ENCODE measurements at regions not wholly inside any gene's neighbourhood (a gene's known extent, or its start where the extent isn't known, plus 50 kb on each side); places are given as distances from the start of the nearest gene placed in this dataset.
"Not testable (repeated sequence)": the region's sequence is repeated elsewhere in the genome, so short reads cannot be mapped to it uniquely, and the experiment has no call there.

DNA sequence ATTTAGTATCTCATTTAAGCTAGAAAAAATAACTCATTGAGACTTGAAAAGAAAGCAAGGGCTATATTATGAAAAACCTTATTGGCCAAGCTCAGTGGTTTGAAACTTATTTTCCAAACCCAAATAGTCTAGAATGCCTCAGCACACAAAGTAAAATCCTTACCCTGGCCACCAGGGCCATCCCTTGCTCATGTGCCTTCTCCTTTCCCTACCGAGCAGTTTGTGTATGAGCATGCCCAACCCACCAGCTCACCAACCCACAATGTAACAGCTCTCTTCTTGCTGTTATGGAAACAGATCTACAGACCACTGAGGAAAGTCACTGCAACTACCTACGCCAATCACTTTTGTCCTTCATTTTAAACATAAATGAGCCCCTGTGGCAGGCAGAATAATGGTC is 79.6 kb upstream of the CARMIL1 start:
- no peaks in the 10 kb centered on the region for H3K27me3 ChIP-seq (ENCODE audit: control insufficient read depth in 2 of 2, insufficient read depth in 2 of 2, low read length in 2 of 2)
- no peak overlapping the region for H3K9ac ChIP-seq (ENCODE audit: low read depth in 1 of 2, low read length in 2 of 2)
- H3K4me3 ChIP-seq (ENCODE audit: low read length in 2 of 2), result no peak overlapping the region
- no peaks in the 10 kb centered on the region for H3K36me3 ChIP-seq (ENCODE audit: control insufficient read depth in 2 of 2, insufficient read depth in 2 of 2, low read length in 2 of 2)
- no peaks in the 10 kb centered on the region for H3K9me3 ChIP-seq (ENCODE audit: control insufficient read depth in 2 of 2, low read length in 2 of 2)
- H3K4me1 ChIP-seq (ENCODE audit: control insufficient read depth in 2 of 2, insufficient read depth in 2 of 2, low read length in 2 of 2), result no peaks in the 10 kb centered on the region
- no peak overlapping the region for H3K27ac ChIP-seq (ENCODE audit: low read depth in 2 of 2, low read length in 2 of 2)

GRCh38 chr6:25202504-25202903 is 76.7 kb upstream of the CARMIL1 start:
- H3K4me1 ChIP-seq (ENCODE audit: control insufficient read depth in 2 of 2, insufficient read depth in 2 of 2, low read length in 2 of 2), result no peaks in the 10 kb centered on the region
- no peaks in the 10 kb centered on the region for H3K36me3 ChIP-seq (ENCODE audit: control insufficient read depth in 2 of 2, insufficient read depth in 2 of 2, low read length in 2 of 2)
- no peaks in the 10 kb centered on the region for H3K27me3 ChIP-seq (ENCODE audit: control insufficient read depth in 2 of 2, insufficient read depth in 2 of 2, low read length in 2 of 2)
- no peak overlapping the region for H3K9ac ChIP-seq (ENCODE audit: low read depth in 1 of 2, low read length in 2 of 2)
- no peak overlapping the region for H3K27ac ChIP-seq (ENCODE audit: low read depth in 2 of 2, low read length in 2 of 2)
- H3K9me3 ChIP-seq (ENCODE audit: control insufficient read depth in 2 of 2, low read length in 2 of 2), result no peaks in the 10 kb centered on the region
- no peak overlapping the region for H3K4me3 ChIP-seq (ENCODE audit: low read length in 2 of 2)

GRCh38 chr6:25205629-25206028 is 73.5 kb upstream of the CARMIL1 start:
- Histone ChIP-seq H3K27ac (ENCODE audit: low read depth in 2 of 2, low read length in 2 of 2) (no peak overlapping the region), H3K36me3 (ENCODE audit: control insufficient read depth in 2 of 2, insufficient read depth in 2 of 2, low read length in 2 of 2) (no peaks in the 10 kb centered on the region), H3K27me3 (ENCODE audit: control insufficient read depth in 2 of 2, insufficient read depth in 2 of 2, low read length in 2 of 2) (no peaks in the 10 kb centered on the region), H3K4me3 (ENCODE audit: low read length in 2 of 2) (no peak overlapping the region), H3K4me1 (ENCODE audit: control insufficient read depth in 2 of 2, insufficient read depth in 2 of 2, low read length in 2 of 2) (no peaks in the 10 kb centered on the region), H3K9me3 (ENCODE audit: control insufficient read depth in 2 of 2, low read length in 2 of 2) (no peaks in the 10 kb centered on the region), H3K9ac (ENCODE audit: low read depth in 1 of 2, low read length in 2 of 2) (no peak overlapping the region)

GRCh38 chr6:25207453-25208155 is 71.6 kb upstream of the CARMIL1 start:
- not testable (repeated sequence) for H3K9ac ChIP-seq (ENCODE audit: low read depth in 1 of 2, low read length in 2 of 2); H3K27me3 ChIP-seq (ENCODE audit: control insufficient read depth in 2 of 2, insufficient read depth in 2 of 2, low read length in 2 of 2); H3K4me3 ChIP-seq (ENCODE audit: low read length in 2 of 2); H3K27ac ChIP-seq (ENCODE audit: low read depth in 2 of 2, low read length in 2 of 2); H3K36me3 ChIP-seq (ENCODE audit: control insufficient read depth in 2 of 2, insufficient read depth in 2 of 2, low read length in 2 of 2); H3K9me3 ChIP-seq (ENCODE audit: control insufficient read depth in 2 of 2, low read length in 2 of 2); H3K4me1 ChIP-seq (ENCODE audit: control insufficient read depth in 2 of 2, insufficient read depth in 2 of 2, low read length in 2 of 2)

GRCh38 chr6:25215881-25216280 is 63.3 kb upstream of the CARMIL1 start:
- no peaks in the 10 kb centered on the region for H3K27me3 ChIP-seq (ENCODE audit: control insufficient read depth in 2 of 2, insufficient read depth in 2 of 2, low read length in 2 of 2)
- H3K36me3 ChIP-seq (ENCODE audit: control insufficient read depth in 2 of 2, insufficient read depth in 2 of 2, low read length in 2 of 2), result no peaks in the 10 kb centered on the region
- H3K9me3 ChIP-seq (ENCODE audit: control insufficient read depth in 2 of 2, low read length in 2 of 2), result no peaks in the 10 kb centered on the region
- no peaks in the 10 kb centered on the region for H3K4me1 ChIP-seq (ENCODE audit: control insufficient read depth in 2 of 2, insufficient read depth in 2 of 2, low read length in 2 of 2)
- no peak overlapping the region for H3K9ac ChIP-seq (ENCODE audit: low read depth in 1 of 2, low read length in 2 of 2)
- no peak overlapping the region for H3K27ac ChIP-seq (ENCODE audit: low read depth in 2 of 2, low read length in 2 of 2)
- H3K4me3 ChIP-seq (ENCODE audit: low read length in 2 of 2), result no peak overlapping the region

- Histone ChIP-seq H3K27ac (ENCODE audit: low read depth in 2 of 2, low read length in 2 of 2) (no peak overlapping the region), H3K36me3 (ENCODE audit: control insufficient read depth in 2 of 2, insufficient read depth in 2 of 2, low read length in 2 of 2) (no peaks in the 10 kb centered on the region), H3K4me3 (ENCODE audit: low read length in 2 of 2) (no peak overlapping the region), H3K4me1 (ENCODE audit: control insufficient read depth in 2 of 2, insufficient read depth in 2 of 2, low read length in 2 of 2) (no peaks in the 10 kb centered on the region), H3K9ac (ENCODE audit: low read depth in 1 of 2, low read length in 2 of 2) (no peak overlapping the region), H3K27me3 (ENCODE audit: control insufficient read depth in 2 of 2, insufficient read depth in 2 of 2, low read length in 2 of 2) (no peaks in the 10 kb centered on the region), H3K9me3 (ENCODE audit: control insufficient read depth in 2 of 2, low read length in 2 of 2) (no peaks in the 10 kb centered on the region)
Observed at GRCh38 chr6:25217302-25217701, 61.9 kb upstream of the CARMIL1 start.

- no peak overlapping the region for H3K4me3 ChIP-seq (ENCODE audit: low read length in 2 of 2)
- H3K36me3 ChIP-seq (ENCODE audit: control insufficient read depth in 2 of 2, insufficient read depth in 2 of 2, low read length in 2 of 2), result no peaks in the 10 kb centered on the region
- no peaks in the 10 kb centered on the region for H3K9me3 ChIP-seq (ENCODE audit: control insufficient read depth in 2 of 2, low read length in 2 of 2)
- H3K27me3 ChIP-seq (ENCODE audit: control insufficient read depth in 2 of 2, insufficient read depth in 2 of 2, low read length in 2 of 2), result no peaks in the 10 kb centered on the region
- no peak overlapping the region for H3K9ac ChIP-seq (ENCODE audit: low read depth in 1 of 2, low read length in 2 of 2)
- H3K4me1 ChIP-seq (ENCODE audit: control insufficient read depth in 2 of 2, insufficient read depth in 2 of 2, low read length in 2 of 2), result no peaks in the 10 kb centered on the region
- H3K27ac ChIP-seq (ENCODE audit: low read depth in 2 of 2, low read length in 2 of 2), result no peak overlapping the region
Observed at GRCh38 chr6:25217829-25218228, 61.3 kb upstream of the CARMIL1 start.

- H3K27me3 ChIP-seq (ENCODE audit: control insufficient read depth in 2 of 2, insufficient read depth in 2 of 2, low read length in 2 of 2), result no peaks in the 10 kb centered on the region
- no peaks in the 10 kb centered on the region for H3K36me3 ChIP-seq (ENCODE audit: control insufficient read depth in 2 of 2, insufficient read depth in 2 of 2, low read length in 2 of 2)
- H3K27ac ChIP-seq (ENCODE audit: low read depth in 2 of 2, low read length in 2 of 2), result no peak overlapping the region
- no peak overlapping the region for H3K4me3 ChIP-seq (ENCODE audit: low read length in 2 of 2)
- H3K4me1 ChIP-seq (ENCODE audit: control insufficient read depth in 2 of 2, insufficient read depth in 2 of 2, low read length in 2 of 2), result no peaks in the 10 kb centered on the region
- H3K9me3 ChIP-seq (ENCODE audit: control insufficient read depth in 2 of 2, low read length in 2 of 2), result no peaks in the 10 kb centered on the region
- no peak overlapping the region for H3K9ac ChIP-seq (ENCODE audit: low read depth in 1 of 2, low read length in 2 of 2)
Observed at GRCh38 chr6:25218346-25218745, 60.8 kb upstream of the CARMIL1 start.

- H3K9me3 ChIP-seq (ENCODE audit: control insufficient read depth in 2 of 2, low read length in 2 of 2), result no peaks in the 10 kb centered on the region
- H3K36me3 ChIP-seq (ENCODE audit: control insufficient read depth in 2 of 2, insufficient read depth in 2 of 2, low read length in 2 of 2), result no peaks in the 10 kb centered on the region
- H3K9ac ChIP-seq (ENCODE audit: low read depth in 1 of 2, low read length in 2 of 2), result no peak overlapping the region
- peaks cover 4 to 5% of the 10 kb centered on the region in 2 donors for H3K4me1 ChIP-seq (ENCODE audit: control insufficient read depth in 2 of 2, insufficient read depth in 2 of 2, low read length in 2 of 2)
- H3K27ac ChIP-seq (ENCODE audit: low read depth in 2 of 2, low read length in 2 of 2), result no peak overlapping the region
- no peaks in the 10 kb centered on the region for H3K27me3 ChIP-seq (ENCODE audit: control insufficient read depth in 2 of 2, insufficient read depth in 2 of 2, low read length in 2 of 2)
- H3K4me3 ChIP-seq (ENCODE audit: low read length in 2 of 2), result no peak overlapping the region
Observed at GRCh38 chr6:25219216-25219916, 59.8 kb upstream of the CARMIL1 start.

DNA sequence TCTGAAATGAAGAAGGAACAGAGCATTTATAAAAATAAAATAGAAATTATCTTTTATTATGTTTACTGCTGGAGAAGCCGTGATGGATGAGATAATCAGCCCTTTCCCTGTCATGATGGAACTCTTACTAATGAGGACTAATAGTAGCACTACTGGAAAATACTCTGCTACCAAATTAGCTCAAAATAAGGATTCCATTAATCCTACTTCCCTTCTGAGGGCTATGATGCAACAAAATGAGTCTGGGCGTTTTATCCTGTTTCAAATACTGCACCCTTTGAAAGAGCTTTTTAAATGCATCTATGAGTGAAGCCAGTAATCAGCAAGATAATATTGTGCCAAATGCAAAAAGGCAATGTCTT is 59.3 kb upstream of the CARMIL1 start:
- H3K4me3 ChIP-seq (ENCODE audit: low read length in 2 of 2), result no peak overlapping the region
- no peaks in the 10 kb centered on the region for H3K27me3 ChIP-seq (ENCODE audit: control insufficient read depth in 2 of 2, insufficient read depth in 2 of 2, low read length in 2 of 2)
- H3K4me1 ChIP-seq (ENCODE audit: control insufficient read depth in 2 of 2, insufficient read depth in 2 of 2, low read length in 2 of 2), result peaks cover 4 to 5% of the 10 kb centered on the region in 2 donors
- H3K9me3 ChIP-seq (ENCODE audit: control insufficient read depth in 2 of 2, low read length in 2 of 2), result no peaks in the 10 kb centered on the region
- H3K36me3 ChIP-seq (ENCODE audit: control insufficient read depth in 2 of 2, insufficient read depth in 2 of 2, low read length in 2 of 2), result no peaks in the 10 kb centered on the region
- H3K9ac ChIP-seq (ENCODE audit: low read depth in 1 of 2, low read length in 2 of 2), result no peak overlapping the region
- no peak overlapping the region for H3K27ac ChIP-seq (ENCODE audit: low read depth in 2 of 2, low read length in 2 of 2)

Measured in mucosa of rectum (tissue), 2 donors.